Body of pancreas (tissue), 4 donors: ENCODE measurements at regions not wholly inside any gene's neighbourhood (a gene's known extent, or its start where the extent isn't known, plus 50 kb on each side); places are given as distances from the start of the nearest gene placed in this dataset.

Experiments
- POLR2A ChIP-seq, 3 donors: fragments of 450-650 bp; IDR thresholded peaks; one replicate each; pipeline ENCODE4 v1.6.1; 2016; ENCODE audit warnings: antibody characterized with exemption in 3 of 3, mild to moderate bottlenecking in 2 of 3
- TF ChIP-seq, protein P1 (sequence below), 7 experiments: fragments of 450-650 bp in 4 of 7; fragments of 200-600 bp in 3 of 7; sonication (generic) in 3 of 7; IDR thresholded peaks; one replicate each; pipeline ENCODE4 v1.5.1; 2016 to 2019; ENCODE audit warnings: antibody characterized with exemption in 7 of 7

- TF ChIP-seq, protein P1, sequence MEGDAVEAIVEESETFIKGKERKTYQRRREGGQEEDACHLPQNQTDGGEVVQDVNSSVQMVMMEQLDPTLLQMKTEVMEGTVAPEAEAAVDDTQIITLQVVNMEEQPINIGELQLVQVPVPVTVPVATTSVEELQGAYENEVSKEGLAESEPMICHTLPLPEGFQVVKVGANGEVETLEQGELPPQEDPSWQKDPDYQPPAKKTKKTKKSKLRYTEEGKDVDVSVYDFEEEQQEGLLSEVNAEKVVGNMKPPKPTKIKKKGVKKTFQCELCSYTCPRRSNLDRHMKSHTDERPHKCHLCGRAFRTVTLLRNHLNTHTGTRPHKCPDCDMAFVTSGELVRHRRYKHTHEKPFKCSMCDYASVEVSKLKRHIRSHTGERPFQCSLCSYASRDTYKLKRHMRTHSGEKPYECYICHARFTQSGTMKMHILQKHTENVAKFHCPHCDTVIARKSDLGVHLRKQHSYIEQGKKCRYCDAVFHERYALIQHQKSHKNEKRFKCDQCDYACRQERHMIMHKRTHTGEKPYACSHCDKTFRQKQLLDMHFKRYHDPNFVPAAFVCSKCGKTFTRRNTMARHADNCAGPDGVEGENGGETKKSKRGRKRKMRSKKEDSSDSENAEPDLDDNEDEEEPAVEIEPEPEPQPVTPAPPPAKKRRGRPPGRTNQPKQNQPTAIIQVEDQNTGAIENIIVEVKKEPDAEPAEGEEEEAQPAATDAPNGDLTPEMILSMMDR (IDR thresholded peaks at IDR 0.05) = no peak
- no peak for TF ChIP-seq POLR2A (IDR thresholded peaks at IDR 0.05)
Observed at GRCh38 chr9:126033956-126034355, 286.8 kb downstream of the PBX3 start.
